Lung (tissue), 11 donors: ENCODE measurements at regions not wholly inside any gene's neighbourhood (a gene's known extent, or its start where the extent isn't known, plus 50 kb on each side); places are given as distances from the start of the nearest gene placed in this dataset.

Experiments
- ATAC-seq: fragments of 200-7000 bp; cut with Tn5 transposase; one replicate; pipeline ENCODE4 v1.9.1; 2020; ENCODE audit warnings: moderate number of reproducible peaks; ENCODE audit not compliant: insufficient read depth, low FRiP score
- DNase-seq, 3 donors: peaks; one replicate each; pipeline ENCODE4 v3.0.0-alpha.2; 2013 to 2017
- H3K27ac ChIP-seq, 2 donors: one replicate each; pipeline ENCODE4 v1.5.1; 2013; ENCODE audit warnings: mild to moderate bottlenecking in 2 of 2, moderate library complexity in 2 of 2, control low read depth in 1 of 2, inconsistent platforms in 1 of 2, low read depth in 1 of 2, low read length in 1 of 2
- H3K27me3 ChIP-seq, 3 donors: one replicate each; pipeline ENCODE4 v1.5.1; 2013; ENCODE audit warnings: low read length in 2 of 3; ENCODE audit not compliant: control insufficient read depth in 3 of 3, insufficient read depth in 3 of 3
- H3K36me3 ChIP-seq, 4 donors: one replicate each; pipeline ENCODE4 v1.5.1; 2013; ENCODE audit warnings: low read length in 4 of 4, mild to moderate bottlenecking in 1 of 4, moderate library complexity in 1 of 4; ENCODE audit not compliant: control insufficient read depth in 4 of 4, insufficient read depth in 4 of 4
- H3K4me1 ChIP-seq, 5 donors: one replicate each; pipeline ENCODE4 v1.5.1; 2013; ENCODE audit warnings: low read length in 5 of 5, mild to moderate bottlenecking in 2 of 5, moderate library complexity in 1 of 5; ENCODE audit not compliant: control insufficient read depth in 5 of 5, insufficient read depth in 5 of 5
- H3K4me3 ChIP-seq: one replicate; pipeline ENCODE4 v1.5.1; 2013; ENCODE audit warnings: mild to moderate bottlenecking, control low read depth, moderate library complexity
- H3K9ac ChIP-seq, 2 donors: one replicate each; pipeline ENCODE4 v1.5.1; 2013; ENCODE audit warnings: low read length in 2 of 2, control low read depth in 1 of 2; ENCODE audit not compliant: insufficient read depth in 1 of 2
- H3K9me3 ChIP-seq, 4 donors: one replicate each; pipeline ENCODE4 v1.5.1; 2013; ENCODE audit warnings: low read length in 3 of 4, mild to moderate bottlenecking in 1 of 4, moderate library complexity in 1 of 4; ENCODE audit not compliant: control insufficient read depth in 4 of 4, insufficient read depth in 3 of 4
- CTCF ChIP-seq: IDR thresholded peaks from 2 replicates; pipeline ENCODE4 v1.5.1; 2012; ENCODE audit warnings: mild to moderate bottlenecking; ENCODE audit errors: control extremely low read depth, extremely low read depth
- WGBS, 2 donors: extraction: QIAGEN DNeasy Blood & Tissue Kit; methylation state at CpG; one replicate each; pipeline ENCODE4 v1.1.7; 2013; 5-methylcytosine and 5-hydroxymethylcytosine counted together
- donor health status: control.
- donor health status: control.
- donor health status: Bipolar disorder and iron deficiency.
- donor health status: healthy.
- donor health status: DM: yes; HTN: yes; CAD: no.

DNA sequence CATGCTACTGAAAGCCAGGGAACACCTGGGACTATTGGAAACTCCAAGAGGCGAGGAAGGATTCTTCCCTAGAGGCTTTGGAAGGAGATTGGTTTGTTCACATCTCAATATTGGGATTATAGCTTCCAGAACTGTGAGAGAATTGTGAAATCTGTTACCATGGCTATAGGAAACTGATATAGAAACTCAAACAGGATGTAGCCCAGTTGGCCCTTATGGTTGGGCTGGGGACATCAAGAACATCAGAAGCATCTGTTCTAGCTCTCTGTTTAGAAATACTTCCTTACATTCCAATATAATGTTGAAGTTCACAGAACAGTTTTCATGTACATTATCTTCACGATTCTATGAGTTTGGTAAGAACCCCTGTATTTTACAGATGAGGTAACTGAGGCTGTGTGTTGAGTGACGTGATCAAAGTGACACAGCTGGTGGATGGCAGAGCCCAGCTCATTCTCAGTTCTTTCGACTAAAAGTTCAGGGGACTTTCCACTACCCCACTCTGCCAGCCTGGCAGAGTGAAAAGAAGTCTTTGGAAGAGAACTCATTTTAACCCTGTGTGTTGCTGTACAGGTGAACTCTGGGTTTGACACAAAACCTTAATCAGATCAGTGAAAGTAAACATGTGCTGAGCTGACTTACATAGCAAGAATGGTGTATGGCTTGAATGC is 183.0 kb downstream of the GBA3 start:
- no peak for TF ChIP-seq CTCF
- ATAC-seq = no peak

DNA sequence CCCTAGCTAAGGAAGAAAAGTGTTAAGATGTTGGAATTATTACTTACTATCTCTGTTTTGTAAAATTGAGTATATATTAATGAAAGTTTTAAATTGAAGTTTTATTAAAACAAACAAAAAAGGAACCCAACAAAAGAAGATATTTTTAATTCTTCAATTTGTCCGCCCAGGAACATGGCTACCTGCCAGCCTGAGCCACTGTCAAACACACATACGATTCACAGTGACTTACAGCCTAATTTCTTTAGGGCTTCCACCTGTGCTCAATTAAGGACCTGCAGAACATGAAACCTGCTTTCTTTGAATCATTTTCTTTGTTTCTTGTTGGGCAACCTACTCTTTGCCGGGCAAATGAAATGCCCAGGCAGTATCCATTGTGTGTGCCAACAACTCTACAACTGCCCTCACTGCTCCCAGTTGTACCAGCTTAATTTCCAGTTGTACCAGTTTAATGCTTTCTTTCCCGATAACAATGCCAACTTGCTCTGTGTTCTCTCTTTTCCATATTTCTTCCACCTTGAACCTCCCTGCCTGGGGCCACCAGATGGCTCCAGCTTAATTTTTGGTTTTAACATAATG is 181.7 kb downstream of the GBA3 start:
- WGBS, 2 donors = 80 to 90% methylated on average over 4 of the region's 4 CpGs
- TF ChIP-seq CTCF = no peak
- DNase-seq (no peak), ATAC-seq (no peak)
- H3K36me3 ChIP-seq = no peaks in the 10 kb centered on the region
- no peaks in the 10 kb centered on the region for H3K4me1 ChIP-seq
- H3K9ac ChIP-seq = no peak overlapping the region
- H3K4me3 ChIP-seq = no peak overlapping the region
- no peaks in the 10 kb centered on the region for H3K27me3 ChIP-seq
- H3K9me3 ChIP-seq = peaks cover 0 to 7% (median 0%) of the 10 kb centered on the region in 4 donors
- H3K27ac ChIP-seq = no peak overlapping the region

More for the DNA sequence above, 183.0 kb downstream of the GBA3 start:
- peak in 1 of 3 donors; percentile 7 for DNase-seq
- WGBS, 2 donors = 79 to 88% methylated on average over 4 of the region's 4 CpGs
- H3K9me3 ChIP-seq = peaks cover 0 to 7% (median 0%) of the 10 kb centered on the region in 4 donors
- no peaks in the 10 kb centered on the region for H3K4me1 ChIP-seq
- no peaks in the 10 kb centered on the region for H3K36me3 ChIP-seq
- no peaks in the 10 kb centered on the region for H3K27me3 ChIP-seq
- no peak overlapping the region for H3K27ac ChIP-seq
- H3K9ac ChIP-seq = no peak overlapping the region
- H3K4me3 ChIP-seq = no peak overlapping the region

- Histone ChIP-seq H3K27ac (no peak overlapping the region), H3K9me3 (peaks cover 0 to 7% (median 0%) of the 10 kb centered on the region in 4 donors)
- 89 to 95% methylated on average over 3 of the region's 3 CpGs for WGBS, 2 donors
Measured at GRCh38 chr4:22873899-22874298, 181.2 kb downstream of the GBA3 start.

More at GRCh38 chr4:22873899-22874298, 181.2 kb downstream of the GBA3 start:
- ATAC-seq (no peak), DNase-seq (no peak)
- H3K36me3 ChIP-seq = no peaks in the 10 kb centered on the region
- H3K27me3 ChIP-seq = no peaks in the 10 kb centered on the region
- no peak overlapping the region for H3K4me3 ChIP-seq
- no peak overlapping the region for H3K9ac ChIP-seq
- no peaks in the 10 kb centered on the region for H3K4me1 ChIP-seq
- no peak for TF ChIP-seq CTCF
